ENCODE measurements at regions not wholly inside any gene's neighbourhood (a gene's known extent, or its start where the extent isn't known, plus 50 kb on each side); places are given as distances from the start of the nearest gene placed in this dataset.

- TF ChIP-seq POLR2A (IDR thresholded peaks at IDR 0.05) (no peak), CTCF (IDR thresholded peaks at IDR 0.05) (no peak)
Observed at GRCh38 chr10:44680764-44681163, 230.4 kb upstream of the TMEM72 start.

Measured in uterus (tissue), 2 donors.